M059J (cell line): ENCODE measurements at regions not wholly inside any gene's neighbourhood (a gene's known extent, or its start where the extent isn't known, plus 50 kb on each side); places are given as distances from the start of the nearest gene placed in this dataset.

ENCODE experiments used
- DNase-seq: peaks from one replicate; pipeline ENCODE4 v3.0.0-alpha.2; 2012; ENCODE audit warnings: low read depth

- DNase-seq: no peak
Measured at GRCh38 chr5:171682801-171683200, 102.8 kb upstream of the SMIM23 start.

- no peak for DNase-seq
Measured at GRCh38 chr5:171684169-171684568, 101.4 kb upstream of the SMIM23 start.

GRCh38 chr5:171688696-171689495 is 96.7 kb upstream of the SMIM23 start:
- DNase-seq: no peak

GRCh38 chr5:171689853-171690417 is 95.7 kb upstream of the SMIM23 start:
- no peak for DNase-seq

GRCh38 chr5:171692107-171692506 is 93.5 kb upstream of the SMIM23 start:
- no peak for DNase-seq

GRCh38 chr5:171692936-171693335 is 92.7 kb upstream of the SMIM23 start:
- DNase-seq: no peak

- DNase-seq: no peak
Measured at GRCh38 chr5:171693412-171693811, 92.2 kb upstream of the SMIM23 start.

- no peak for DNase-seq
Measured at GRCh38 chr5:171695804-171696203, 89.8 kb upstream of the SMIM23 start.

GRCh38 chr5:171697221-171698102 is 88.2 kb upstream of the SMIM23 start:
- DNase-seq: no peak

GRCh38 chr5:171700318-171700912 is 85.2 kb upstream of the SMIM23 start:
- DNase-seq: no peak

GRCh38 chr5:171701100-171701541 is 84.5 kb upstream of the SMIM23 start:
- no peak for DNase-seq

GRCh38 chr5:171702135-171702770 is 83.4 kb upstream of the SMIM23 start:
- no peak for DNase-seq

- DNase-seq: no peak
Measured at GRCh38 chr5:171703146-171703545, 82.5 kb upstream of the SMIM23 start.

GRCh38 chr5:171705036-171705435 is 80.6 kb upstream of the SMIM23 start:
- no peak for DNase-seq

GRCh38 chr5:171705830-171706468 is 79.7 kb upstream of the SMIM23 start:
- no peak for DNase-seq

GRCh38 chr5:171706736-171707441 is 78.7 kb upstream of the SMIM23 start:
- DNase-seq: no peak

- no peak for DNase-seq
Measured at GRCh38 chr5:171707442-171707792, 78.2 kb upstream of the SMIM23 start.

GRCh38 chr5:171709930-171710329 is 75.7 kb upstream of the SMIM23 start:
- no peak for DNase-seq

- DNase-seq: no peak
Measured at GRCh38 chr5:171710451-171711024, 75.1 kb upstream of the SMIM23 start.

GRCh38 chr5:171711571-171711970 is 74.0 kb upstream of the SMIM23 start:
- no peak for DNase-seq
